Stimulated activated CD8-positive, alpha-beta memory T cell treated with anti-CD3 and anti-CD28 coated beads, Interleukin-12 subunit alpha, Interleukin-12 subunit beta, amount 100 ng/mL, for 24 hours (primary cell): ENCODE measurements at regions not wholly inside any gene's neighbourhood (a gene's known extent, or its start where the extent isn't known, plus 50 kb on each side); places are given as distances from the start of the nearest gene placed in this dataset.

Experiments
- DNase-seq: peaks from one replicate; pipeline ENCODE4 v3.0.0-alpha.2; 2020; ENCODE audit errors: extremely low read depth

- DNase-seq, result no peak
Measured at GRCh38 chr13:72456486-72456885, 270.9 kb downstream of the MZT1 start.

- no peak for DNase-seq
Measured at GRCh38 chr13:72453161-72453560, 274.3 kb downstream of the MZT1 start.

GRCh38 chr13:72448082-72448481 lies 279.3 kb downstream of the MZT1 start:
- DNase-seq, result no peak

GRCh38 chr13:72444999-72445398 lies 282.4 kb downstream of the MZT1 start:
- DNase-seq, result no peak

- DNase-seq, result no peak
Measured at GRCh38 chr13:72437458-72437857, 290.0 kb downstream of the MZT1 start.

- no peak for DNase-seq
Measured at GRCh38 chr13:72435251-72435650, 292.2 kb downstream of the MZT1 start.

- DNase-seq, result no peak
Measured at GRCh38 chr13:72431981-72432682, 295.3 kb downstream of the MZT1 start.

- DNase-seq, result no peak
Measured at GRCh38 chr13:72430923-72431322, 296.5 kb downstream of the MZT1 start.

- no peak for DNase-seq
Measured at GRCh38 chr13:72427757-72428528, 299.5 kb downstream of the MZT1 start.

GRCh38 chr13:72424059-72424458 lies 303.4 kb downstream of the MZT1 start:
- DNase-seq, result no peak

GRCh38 chr13:72415817-72416216 lies 311.6 kb downstream of the MZT1 start:
- DNase-seq, result no peak

GRCh38 chr13:72412481-72412880 lies 314.9 kb downstream of the MZT1 start:
- DNase-seq, result no peak

GRCh38 chr13:72405441-72405840 lies 322.0 kb downstream of the MZT1 start:
- no peak for DNase-seq

GRCh38 chr13:72403396-72404010 lies 323.9 kb downstream of the MZT1 start:
- DNase-seq, result no peak

GRCh38 chr13:72400856-72401255 lies 326.6 kb downstream of the MZT1 start:
- no peak for DNase-seq

- no peak for DNase-seq
Measured at GRCh38 chr13:72399351-72399750, 328.1 kb downstream of the MZT1 start.

- no peak for DNase-seq
Measured at GRCh38 chr13:72397265-72397664, 330.2 kb downstream of the MZT1 start.

- no peak for DNase-seq
Measured at GRCh38 chr13:72390909-72391308, 336.5 kb downstream of the MZT1 start.

GRCh38 chr13:72386138-72386684 lies 341.2 kb downstream of the MZT1 start:
- no peak for DNase-seq

- DNase-seq, result no peak
Measured at GRCh38 chr13:72384879-72385278, 342.6 kb downstream of the MZT1 start.

- no peak for DNase-seq
Measured at GRCh38 chr13:72384186-72384823, 343.1 kb downstream of the MZT1 start.

- no peak for DNase-seq
Measured at GRCh38 chr13:72383646-72384045, 343.8 kb downstream of the MZT1 start.
